ENCODE measurements at regions not wholly inside any gene's neighbourhood (a gene's known extent, or its start where the extent isn't known, plus 50 kb on each side); places are given as distances from the start of the nearest gene placed in this dataset.

DNA sequence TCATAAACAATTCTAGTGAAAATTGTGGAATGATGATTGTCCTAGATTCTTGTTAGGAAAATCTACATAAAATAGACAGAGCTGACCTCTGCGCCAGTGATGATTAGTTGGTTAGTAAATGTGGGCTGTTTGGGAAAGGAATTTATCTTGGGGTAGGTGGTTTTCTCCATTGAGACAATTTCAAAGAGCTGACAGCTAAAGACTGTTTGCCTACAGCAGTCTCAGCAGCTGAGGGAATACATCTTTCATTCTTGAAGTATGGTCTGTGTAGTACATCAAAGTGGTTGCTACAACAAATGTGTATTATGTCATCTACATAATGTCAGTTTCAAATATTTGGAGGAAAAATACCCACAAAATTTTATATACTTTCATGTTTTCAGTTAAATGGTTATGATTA lies 117.2 kb upstream of the TRPC4 start:
- TF ChIP-seq, protein P1, sequence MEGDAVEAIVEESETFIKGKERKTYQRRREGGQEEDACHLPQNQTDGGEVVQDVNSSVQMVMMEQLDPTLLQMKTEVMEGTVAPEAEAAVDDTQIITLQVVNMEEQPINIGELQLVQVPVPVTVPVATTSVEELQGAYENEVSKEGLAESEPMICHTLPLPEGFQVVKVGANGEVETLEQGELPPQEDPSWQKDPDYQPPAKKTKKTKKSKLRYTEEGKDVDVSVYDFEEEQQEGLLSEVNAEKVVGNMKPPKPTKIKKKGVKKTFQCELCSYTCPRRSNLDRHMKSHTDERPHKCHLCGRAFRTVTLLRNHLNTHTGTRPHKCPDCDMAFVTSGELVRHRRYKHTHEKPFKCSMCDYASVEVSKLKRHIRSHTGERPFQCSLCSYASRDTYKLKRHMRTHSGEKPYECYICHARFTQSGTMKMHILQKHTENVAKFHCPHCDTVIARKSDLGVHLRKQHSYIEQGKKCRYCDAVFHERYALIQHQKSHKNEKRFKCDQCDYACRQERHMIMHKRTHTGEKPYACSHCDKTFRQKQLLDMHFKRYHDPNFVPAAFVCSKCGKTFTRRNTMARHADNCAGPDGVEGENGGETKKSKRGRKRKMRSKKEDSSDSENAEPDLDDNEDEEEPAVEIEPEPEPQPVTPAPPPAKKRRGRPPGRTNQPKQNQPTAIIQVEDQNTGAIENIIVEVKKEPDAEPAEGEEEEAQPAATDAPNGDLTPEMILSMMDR (IDR thresholded peaks at IDR 0.05): no peak
- TF ChIP-seq POLR2A (IDR thresholded peaks at IDR 0.05): no peak

Measured in uterus (tissue), 2 donors.